GM10266 (cell line): ENCODE measurements at regions not wholly inside any gene's neighbourhood (a gene's known extent, or its start where the extent isn't known, plus 50 kb on each side); places are given as distances from the start of the nearest gene placed in this dataset.

Source experiments
- DNase-seq: peaks from one replicate; pipeline ENCODE4 v3.0.0; 2012; ENCODE audit errors: extremely low spot score
- CTCF ChIP-seq: IDR thresholded peaks from 2 replicates; pipeline ENCODE4 v1.5.1; 2012; ENCODE audit warnings: mild to moderate bottlenecking, low read depth; ENCODE audit not compliant: control insufficient read depth, insufficient read depth; ENCODE audit errors: missing control alignments

DNA sequence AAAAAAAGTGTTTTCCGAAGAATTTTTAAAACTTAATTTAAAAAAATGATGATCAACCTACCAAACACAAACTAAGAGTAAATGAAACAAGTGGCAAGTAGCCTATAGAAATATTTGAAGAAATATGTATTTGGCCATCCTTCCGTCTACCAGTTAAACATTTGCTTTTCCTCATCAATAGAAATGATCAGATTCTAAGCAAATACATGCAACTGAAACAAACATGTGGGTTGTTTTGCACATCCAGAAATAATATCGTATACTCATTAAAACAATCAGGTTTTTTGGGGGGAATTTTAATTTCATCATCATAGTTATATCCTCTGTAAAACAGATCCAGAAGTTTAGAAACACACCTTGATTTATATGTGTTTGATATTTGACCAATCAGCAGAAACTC lies 1011.7 kb downstream of the GATA3 start:
- no peak for TF ChIP-seq CTCF
- no peak for DNase-seq

GRCh38 chr10:9068003-9068402 lies 1013.5 kb downstream of the GATA3 start:
- no peak for DNase-seq

DNA sequence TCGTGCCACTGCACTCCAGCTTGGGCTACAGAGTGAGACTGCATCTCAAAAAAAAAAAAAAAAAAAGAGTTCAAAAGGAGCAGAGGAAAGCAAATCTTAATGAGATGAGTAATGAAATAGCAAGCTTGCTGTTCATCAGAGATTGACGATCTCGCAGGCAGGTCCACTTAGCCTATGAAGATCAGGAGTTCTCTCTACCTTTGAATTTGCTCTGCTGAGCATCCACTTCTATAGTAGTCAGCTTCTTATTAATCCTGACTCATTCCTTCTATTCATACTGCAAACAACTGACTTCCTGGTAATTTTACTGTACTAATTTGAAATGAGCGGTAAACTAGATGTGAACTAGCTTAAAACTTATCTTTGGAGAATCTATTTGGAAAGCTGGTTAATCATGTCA lies 1014.6 kb downstream of the GATA3 start:
- no peak for TF ChIP-seq CTCF
- DNase-seq: no peak

More at GRCh38 chr10:9068003-9068402, 1013.5 kb downstream of the GATA3 start:
- TF ChIP-seq CTCF: no peak

DNA sequence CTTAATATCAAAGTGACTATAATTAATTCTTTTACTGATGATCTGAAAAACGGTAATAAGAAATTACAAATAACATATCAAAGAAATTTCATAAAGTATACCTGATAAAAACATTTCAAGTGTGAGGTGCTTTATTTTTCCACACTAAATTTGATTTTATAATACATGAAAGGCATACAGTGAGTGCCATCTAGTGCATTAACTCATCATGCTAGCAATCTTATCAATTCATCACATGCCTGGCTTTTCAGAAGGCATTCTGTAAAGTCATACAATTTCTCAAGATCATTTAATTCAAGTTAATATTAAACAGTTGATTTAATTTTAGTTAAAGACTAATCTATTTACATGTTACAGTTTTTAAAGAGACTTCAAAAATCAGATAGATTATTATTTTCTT lies 1020.9 kb downstream of the GATA3 start:
- no peak for DNase-seq
- no peak for TF ChIP-seq CTCF

- no peak for TF ChIP-seq CTCF
- DNase-seq: no peak
These were observed 1021.6 kb downstream of the GATA3 start for GRCh38 chr10:9076066-9076465.

DNA sequence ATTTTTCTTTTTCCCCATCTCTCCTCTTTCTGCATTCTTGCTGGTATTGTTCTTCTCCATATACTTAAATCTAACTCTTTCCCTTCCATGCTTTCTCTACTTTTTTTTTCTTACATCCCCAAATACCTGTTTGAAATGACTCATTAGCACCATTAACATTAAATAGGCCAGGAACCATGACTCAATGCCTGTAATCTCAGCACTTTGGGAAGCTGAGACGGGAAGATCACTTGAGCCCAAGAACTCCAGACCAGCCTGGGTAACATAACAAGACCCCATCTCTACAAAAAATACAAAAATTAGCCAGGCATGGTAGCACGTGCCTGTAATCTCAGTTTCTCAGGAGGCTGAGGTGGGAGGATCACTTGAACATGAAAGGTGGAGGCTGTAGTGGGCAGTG lies 1026.8 kb downstream of the GATA3 start:
- no peak for TF ChIP-seq CTCF

DNA sequence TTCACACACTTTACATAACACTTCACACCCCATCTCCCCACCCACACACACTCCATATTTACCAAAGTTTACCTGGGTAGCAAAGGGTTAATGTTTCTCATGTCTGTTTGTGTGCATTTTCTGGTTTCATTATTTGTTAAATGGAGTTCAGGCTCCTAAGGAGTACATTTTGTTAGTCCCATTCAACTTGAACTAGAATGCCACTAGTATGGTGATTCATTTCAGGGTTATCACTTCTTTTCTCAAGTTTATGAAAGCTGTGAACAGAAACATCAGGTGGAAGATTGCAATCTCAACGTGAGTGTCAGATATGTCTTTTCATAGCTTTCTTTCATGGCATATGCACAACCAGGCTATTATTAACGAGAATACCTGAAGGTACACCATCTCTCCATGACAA lies 1027.5 kb downstream of the GATA3 start:
- no peak for TF ChIP-seq CTCF
- DNase-seq: no peak

More for the DNA sequence above, 1026.8 kb downstream of the GATA3 start:
- no peak for DNase-seq
